ENCODE measurements at regions not wholly inside any gene's neighbourhood (a gene's known extent, or its start where the extent isn't known, plus 50 kb on each side); places are given as distances from the start of the nearest gene placed in this dataset.
A peak's percentile ranks its signal among the peaks of the same experiment; 100 is the strongest.

- no peak overlapping the region for H2AK5ac ChIP-seq (ENCODE audit: low read depth, low read length)
- TF ChIP-seq SP1 (IDR thresholded peaks at IDR 0.05; ENCODE audit: low read depth, low read length) (no peak), KDM4A (IDR thresholded peaks at IDR 0.05; ENCODE audit: low read depth, low read length, severe bottlenecking) (no peak), SAP30 (IDR thresholded peaks at IDR 0.05; ENCODE audit: insufficient read depth, insufficient replicate concordance, low read length) (no peak), CBX5 (IDR thresholded peaks at IDR 0.05; ENCODE audit: low read depth, low read length) (no peak), TAF1 (IDR thresholded peaks at IDR 0.05; ENCODE audit: low read depth, low read length) (no peak), TBP (IDR thresholded peaks at IDR 0.05; ENCODE audit: low read depth, low read length) (no peak), HDAC6 (IDR thresholded peaks at IDR 0.05; ENCODE audit: low read depth, low read length) (no peak), BRCA1 (IDR thresholded peaks at IDR 0.05; ENCODE audit: low read depth, low read length) (no peak), USF2 (IDR thresholded peaks at IDR 0.05; ENCODE audit: low read length) (no peak), EZH2 (IDR thresholded peaks at IDR 0.05; ENCODE audit: low read depth, low read length, severe bottlenecking) (no peak), SP2 (IDR thresholded peaks at IDR 0.05; ENCODE audit: low read length) (no peak), ASH2L (IDR thresholded peaks at IDR 0.05; ENCODE audit: low read length) (no peak), JUN (IDR thresholded peaks at IDR 0.05; ENCODE audit: low read depth, low read length) (no peak)
Observed at GRCh38 chr4:112076919-112077608, 68.2 kb upstream of the FAM241A start.

More at GRCh38 chr4:112076919-112077608, 68.2 kb upstream of the FAM241A start:
- H4K8ac ChIP-seq (ENCODE audit: extremely low read depth, insufficient read depth, low read length) = no peak overlapping the region
- WGBS, 2 experiments (ENCODE audit: extremely low coverage in 1 of 2, insufficient coverage in 1 of 2, insufficient read length in 1 of 2, insufficient replicate concordance in 2 of 2, low coverage in 1 of 2, low lambda C conversion rate in 2 of 2, missing lambda C conversion rate in 1 of 2) = 85% methylated on average over 6 of the region's 6 CpGs; no CpG with 5 or more reads in 1 of the 2 experiments
- no peak overlapping the region for H3K18ac ChIP-seq (ENCODE audit: extremely low read depth, low read length)
- peaks cover 0 to 2% (median 0%) of the 10 kb centered on the region in 4 experiments; a peak in 1 of 7 replicates for H3K4me1 ChIP-seq (replicated peaks in 1 of 4; ENCODE audit: control insufficient read depth in 3 of 4, insufficient read depth in 4 of 4, low read length in 3 of 4)
- ChIA-PET CTCF (ENCODE audit: partially characterized antibody) (interaction anchor here (0.6 to 3.0 kb wide), 6 partner anchors 16 to 335 kb away, joined by 3 to 8 read pairs (median 3); no protein-coding TSS in a partner anchor), POLR2A (ENCODE audit: partially characterized antibody) (interaction anchor here (1.2 to 1.9 kb wide), 2 partner anchors 9 to 22 kb away, joined by 3 to 7 read pairs; no protein-coding TSS in a partner anchor)
- no peak overlapping the region for H2BK5ac ChIP-seq (ENCODE audit: low read depth, low read length)
- no peak overlapping the region for H2BK20ac ChIP-seq (ENCODE audit: low read length)
- H3K23me2 ChIP-seq (ENCODE audit: low read depth, low read length) = no peaks in the 10 kb centered on the region
- DNase-seq (ENCODE audit: low read depth in 1 of 2, low spot score in 2 of 2) (no peak), FAIRE-seq (no peak)
- H3K27ac ChIP-seq (ENCODE audit: low read depth, low read length) = no peak overlapping the region
- H4K91ac ChIP-seq (replicated peaks; ENCODE audit: insufficient read length, low read length) = no peak overlapping the region
- no peak overlapping the region for H2BK120ac ChIP-seq (replicated peaks; ENCODE audit: low read depth, low read length)
- no peak overlapping the region for H2BK15ac ChIP-seq (ENCODE audit: low read length)
- H3K36me3 ChIP-seq (ENCODE audit: control insufficient read depth in 2 of 4, insufficient read depth in 4 of 4, low read length in 3 of 4) = no peaks in the 10 kb centered on the region
- H3K79me1 ChIP-seq (ENCODE audit: low read depth, low read length) = no peaks in the 10 kb centered on the region
- no peaks in the 10 kb centered on the region for H3K27me3 ChIP-seq (replicated peaks in 1 of 4; ENCODE audit: control insufficient read depth in 3 of 4, extremely low read depth in 1 of 4, insufficient read depth in 3 of 4, low read length in 3 of 4)
- H3K56ac ChIP-seq (replicated peaks; ENCODE audit: insufficient read length, low read depth, low read length) = no peak overlapping the region
- no peaks in the 10 kb centered on the region for H4K20me1 ChIP-seq (replicated peaks in 1 of 2; ENCODE audit: control insufficient read depth in 1 of 2, insufficient read depth in 2 of 2, low read length in 2 of 2)
- H3K79me2 ChIP-seq (ENCODE audit: control insufficient read depth in 1 of 2, insufficient read depth in 2 of 2, low read length in 2 of 2) = no peaks in the 10 kb centered on the region
- no peak overlapping the region for H2BK12ac ChIP-seq (ENCODE audit: low read depth, low read length)
- H3K4ac ChIP-seq (replicated peaks; ENCODE audit: insufficient read length, low read depth, low read length) = peak overlapping the region; percentile 53
- no peak overlapping the region for H3K9ac ChIP-seq (replicated peaks in 1 of 4; ENCODE audit: extremely low read depth in 1 of 4, low read depth in 3 of 4, low read length in 3 of 4)
- H3K4me3 ChIP-seq (ENCODE audit: extremely low read depth in 1 of 4, insufficient read depth in 2 of 4, low read depth in 3 of 4, low read length in 4 of 4) = no peak overlapping the region
- no peak overlapping the region for H3K4me2 ChIP-seq (ENCODE audit: insufficient read depth in 1 of 2, low read depth in 2 of 2, low read length in 2 of 2)
- H4K5ac ChIP-seq (ENCODE audit: insufficient read length, low read depth, low read length) = no peak overlapping the region
- H3K23ac ChIP-seq (ENCODE audit: insufficient read length) = no peak overlapping the region
- peaks cover 0 to 3% of the 10 kb centered on the region in 2 experiments; a peak in 1 of 4 replicates for H3K9me3 ChIP-seq (ENCODE audit: insufficient read depth in 2 of 2, low read depth in 1 of 2, low read length in 1 of 2)
- no peak overlapping the region for H2AFZ ChIP-seq (ENCODE audit: low read length)
- H3K14ac ChIP-seq (ENCODE audit: insufficient read length) = no peak overlapping the region
